IMR-90 (cell line): ENCODE measurements at regions not wholly inside any gene's neighbourhood (a gene's known extent, or its start where the extent isn't known, plus 50 kb on each side); places are given as distances from the start of the nearest gene placed in this dataset.

Source experiments
- ATAC-seq: fragments of 200-7000 bp; cut with Tn5 transposase; 2 replicates; pipeline ENCODE4 v1.9.1; 2020; ENCODE audit warnings: low read depth, mild to moderate bottlenecking, moderate library complexity
- BruUV-seq: library from RNA; stranded (reverse); fragments of 400-500 nt; replicated peaks from 2 replicates; lab custom pipeline; 2021; lab: Mats Ljungman, UMichigan
- CTCF ChIA-PET: fragments of 300-600 bp; formaldehyde crosslinking; extraction: SDS; loops from one replicate; lab custom pipeline; 2021; ENCODE audit warnings: antibody characterized with exemption; lab: Yijun Ruan, JAX
- POLR2A ChIA-PET: fragments of 300-600 bp; sonication (Branson Sonifier 250); formaldehyde crosslinking; loops from one replicate; lab custom pipeline; 2022; ENCODE audit warnings: antibody characterized with exemption; ENCODE audit not compliant: unreplicated experiment; lab: Charles Lee
- DNase-seq: peaks from one replicate; pipeline ENCODE4 v3.0.0; 2013
- H2AFZ ChIP-seq: replicated peaks from 2 replicates; pipeline ENCODE3; 2013; ENCODE audit warnings: low read length, mild to moderate bottlenecking; ENCODE audit not compliant: poor library complexity
- H2AK5ac ChIP-seq: 2 replicates; pipeline ENCODE4 v1.6.1; 2013; ENCODE audit warnings: low read depth, low read length, inconsistent platforms
- H2AK9ac ChIP-seq: replicated peaks from 2 replicates; pipeline ENCODE3; 2013; ENCODE audit warnings: mild to moderate bottlenecking, low read depth, low read length, moderate library complexity; ENCODE audit not compliant: poor library complexity
- H2BK120ac ChIP-seq: 2 replicates; pipeline ENCODE4 v1.6.1; 2013; ENCODE audit warnings: low read depth, low read length, inconsistent platforms
- H2BK15ac ChIP-seq: 3 replicates; pipeline ENCODE4 v1.6.1; 2013; ENCODE audit warnings: low read depth, low read length, inconsistent platforms
- H2BK20ac ChIP-seq: 2 replicates; pipeline ENCODE4 v1.6.1; 2013; ENCODE audit warnings: low read depth, mild to moderate bottlenecking, inconsistent platforms, low read length, moderate library complexity
- H2BK5ac ChIP-seq: 2 replicates; pipeline ENCODE4 v1.6.1; 2013; ENCODE audit warnings: mild to moderate bottlenecking, low read depth, low read length, inconsistent platforms; ENCODE audit not compliant: poor library complexity, severe bottlenecking
- H3K14ac ChIP-seq: replicated peaks from 2 replicates; pipeline ENCODE4 v1.6.1; 2013; ENCODE audit warnings: low read depth, low read length, inconsistent platforms
- H3K18ac ChIP-seq: 2 replicates; pipeline ENCODE4 v1.6.1; 2013; ENCODE audit warnings: low read depth, low read length, control low read depth
- H3K23ac ChIP-seq: 2 replicates; pipeline ENCODE4 v1.6.1; 2013; ENCODE audit warnings: low read depth, low read length, inconsistent platforms
- H3K27ac ChIP-seq: 2 replicates; pipeline ENCODE4 v1.5.1; 2013; ENCODE audit warnings: mild to moderate bottlenecking, control low read depth, low read length; ENCODE audit not compliant: insufficient read depth
- H3K27me3 ChIP-seq: 2 replicates; pipeline ENCODE4 v1.6.1; 2013; ENCODE audit warnings: low read length; ENCODE audit not compliant: control insufficient read depth, insufficient read depth
- H3K36me3 ChIP-seq: 2 replicates; pipeline ENCODE4 v1.6.1; 2013; ENCODE audit warnings: low read length, mixed read lengths; ENCODE audit not compliant: control insufficient read depth, insufficient read depth
- H3K4ac ChIP-seq: 2 replicates; pipeline ENCODE4 v1.6.1; 2013; ENCODE audit warnings: low read depth, low read length, inconsistent platforms
- H3K4me1 ChIP-seq: 2 replicates; pipeline ENCODE4 v1.6.1; 2013; ENCODE audit warnings: low read length, mixed read lengths; ENCODE audit not compliant: control insufficient read depth, insufficient read depth
- H3K4me2 ChIP-seq: 2 replicates; pipeline ENCODE4 v1.6.1; 2013; ENCODE audit warnings: low read depth, mild to moderate bottlenecking, control low read depth, low read length, moderate library complexity
- H3K4me3 ChIP-seq: 2 replicates; pipeline ENCODE4 v1.5.1; 2013; ENCODE audit warnings: low read depth, mild to moderate bottlenecking, control low read depth, low read length, moderate library complexity; ENCODE audit not compliant: insufficient read depth
- H3K56ac ChIP-seq: 2 replicates; pipeline ENCODE4 v1.6.1; 2013; ENCODE audit warnings: low read length, inconsistent platforms; ENCODE audit not compliant: insufficient read depth; ENCODE audit errors: extremely low read depth
- H3K79me1 ChIP-seq, 2 experiments: 2 replicates each; pipeline ENCODE4 v1.6.1; 2013; ENCODE audit warnings: low read length in 2 of 2, inconsistent platforms in 1 of 2, low read depth in 1 of 2
- H3K9ac ChIP-seq: 2 replicates; pipeline ENCODE4 v1.6.1; 2013; ENCODE audit warnings: low read depth, low read length, control low read depth
- H3K9me1 ChIP-seq: 2 replicates; pipeline ENCODE4 v1.6.1; 2013; ENCODE audit warnings: low read length, inconsistent platforms; ENCODE audit not compliant: insufficient read depth
- H3K9me3 ChIP-seq: 2 replicates; pipeline ENCODE4 v1.6.1; 2013; ENCODE audit warnings: low read length; ENCODE audit not compliant: control insufficient read depth, insufficient read depth
- H4K20me1 ChIP-seq: 2 replicates; pipeline ENCODE4 v1.6.1; 2013; ENCODE audit warnings: low read length, inconsistent platforms; ENCODE audit not compliant: insufficient read depth
- H4K5ac ChIP-seq: 2 replicates; pipeline ENCODE4 v1.6.1; 2013; ENCODE audit warnings: mild to moderate bottlenecking, low read depth, low read length, control low read depth
- H4K8ac ChIP-seq, 2 experiments: 2 replicates each; pipeline ENCODE4 v1.6.1; 2013; ENCODE audit warnings: low read depth in 2 of 2, low read length in 2 of 2, control low read depth in 1 of 2, inconsistent platforms in 1 of 2
- H4K91ac ChIP-seq: 2 replicates; pipeline ENCODE4 v1.6.1; 2013; ENCODE audit warnings: low read depth, low read length, inconsistent platforms; ENCODE audit not compliant: insufficient read depth
- MAFK ChIP-seq: IDR thresholded peaks from 2 replicates; pipeline ENCODE4 v1.6.1; 2012; ENCODE audit warnings: low read depth, low read length, improper control_type of control experiment
- WGBS, 2 experiments: methylation state at CpG; one replicate each; pipeline versions ENCODE4 v1.1.5 to v1.1.7; 2013; ENCODE audit warnings: missing lambda C conversion rate in 2 of 2; ENCODE audit not compliant: insufficient read length in 1 of 2; ENCODE audit errors: extremely low coverage in 2 of 2; 5-methylcytosine and 5-hydroxymethylcytosine counted together
- dilution Hi-C: fragments of 300-500 bp; cut with HindIII; formaldehyde crosslinking; loops from one replicate; pipeline ENCODE4 v1.14.3; 2018; ENCODE audit warnings: low sequenced_read_pairs; ENCODE audit not compliant: unreplicated experiment
- in situ Hi-C: fragments of 300-500 bp; cut with MboI; formaldehyde crosslinking; loops from 3 replicates; pipeline ENCODE4 v1.14.3; 2019; ENCODE audit warnings: low sequenced_read_pairs, inconsistent platforms, mixed read lengths
- intact Hi-C: fragments of 100-400 bp; cut with micrococcal nuclease; formaldehyde crosslinking; loops from 2 replicates; pipeline ENCODE4 v1.10.0; 2022
- TF ChIP-seq, protein P1 (sequence below): fragments of 150-350 bp; IDR thresholded peaks from 2 replicates; pipeline ENCODE4 v1.6.1; 2017; ENCODE audit warnings: mild to moderate bottlenecking, antibody characterized with exemption, low read length, low read depth

DNA sequence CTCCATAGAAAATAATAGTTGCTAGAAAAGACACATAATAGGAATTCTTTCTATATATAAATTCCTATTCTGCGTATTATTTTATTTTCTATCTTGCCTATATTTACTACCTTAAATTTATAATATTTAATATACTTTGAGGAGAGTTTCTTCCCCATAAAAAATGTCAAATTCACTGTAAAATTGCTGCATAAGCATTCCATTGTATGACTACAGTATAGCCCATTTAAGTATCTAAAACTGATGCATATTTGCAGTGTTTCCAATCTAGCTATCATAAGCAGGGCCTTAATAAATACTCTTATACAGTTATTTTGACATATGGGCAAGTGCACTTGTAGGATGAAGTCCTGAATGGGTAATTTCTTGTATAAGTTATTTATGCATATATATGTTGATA is 1088.6 kb upstream of the EPHA6 start:
- Histone ChIP-seq H3K4me1 (no peaks in the 10 kb centered on the region), H4K20me1 (no peaks in the 10 kb centered on the region), H4K91ac (no peak overlapping the region), H2AK5ac (no peak overlapping the region), H3K9me1 (no peaks in the 10 kb centered on the region), H2AK9ac (no peak overlapping the region), H3K27ac (no peak overlapping the region), H2BK5ac (no peak overlapping the region), H4K8ac (no peak overlapping the region), H2BK20ac (no peak overlapping the region), H3K4ac (no peak overlapping the region), H3K23ac (no peak overlapping the region), H3K79me1 (no peaks in the 10 kb centered on the region), H2BK120ac (no peak overlapping the region), H3K4me2 (no peak overlapping the region), H3K56ac (no peak overlapping the region), H3K36me3 (no peaks in the 10 kb centered on the region), H4K5ac (no peak overlapping the region), H2AFZ (no peak overlapping the region), H3K27me3 (no peaks in the 10 kb centered on the region), H2BK15ac (no peak overlapping the region), H3K9me3 (0 out of 2 replicates have a peak, but pooled peaks cover 2% of the 10 kb centered on the region), H3K9ac (no peak overlapping the region), H3K14ac (no peak overlapping the region), H3K4me3 (no peak overlapping the region), H3K18ac (no peak overlapping the region)
- intact Hi-C loops (no loop called here), dilution Hi-C loops (no loop called here), in situ Hi-C loops (no loop called here)
- ChIA-PET CTCF (no interaction called here), POLR2A (no interaction called here)
- TF ChIP-seq, protein P1, sequence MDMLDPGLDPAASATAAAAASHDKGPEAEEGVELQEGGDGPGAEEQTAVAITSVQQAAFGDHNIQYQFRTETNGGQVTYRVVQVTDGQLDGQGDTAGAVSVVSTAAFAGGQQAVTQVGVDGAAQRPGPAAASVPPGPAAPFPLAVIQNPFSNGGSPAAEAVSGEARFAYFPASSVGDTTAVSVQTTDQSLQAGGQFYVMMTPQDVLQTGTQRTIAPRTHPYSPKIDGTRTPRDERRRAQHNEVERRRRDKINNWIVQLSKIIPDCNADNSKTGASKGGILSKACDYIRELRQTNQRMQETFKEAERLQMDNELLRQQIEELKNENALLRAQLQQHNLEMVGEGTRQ = no peak
- 0 out of 2 replicates have a peak, but pooled peaks have one; percentile 34 for TF ChIP-seq MAFK
- WGBS, 2 experiments = no CpG with 5 or more reads among the region's 1 CpG
- no peak for DNase-seq
- BruUV-seq = no TSS peak
- no peak for ATAC-seq
